OCI-LY1 (cell line): ENCODE measurements at regions not wholly inside any gene's neighbourhood (a gene's known extent, or its start where the extent isn't known, plus 50 kb on each side); places are given as distances from the start of the nearest gene placed in this dataset.

Experiments
- H2AFZ ChIP-seq: fragments of 200-600 bp; sonication (generic), shearing (Covaris generic); 2 replicates; pipeline ENCODE4 v1.6.0; 2014; ENCODE audit warnings: antibody characterized with exemption, mild to moderate bottlenecking, low read length
- H3F3A ChIP-seq: fragments of 200-600 bp; sonication (generic), shearing (Covaris generic); 2 replicates; pipeline ENCODE4 v1.6.0; 2014; ENCODE audit warnings: mild to moderate bottlenecking, antibody characterized with exemption, low read length, moderate library complexity; ENCODE audit not compliant: insufficient read depth
- H3K27ac ChIP-seq: fragments of 200-600 bp; sonication (generic); 2 replicates; pipeline ENCODE4 v1.5.1; 2014; ENCODE audit warnings: low read length, mixed run types, mild to moderate bottlenecking, low read depth; ENCODE audit not compliant: poor library complexity, severe bottlenecking
- H3K27me3 ChIP-seq: fragments of 200-600 bp; sonication (generic); 2 replicates; pipeline ENCODE4 v1.6.0; 2014; ENCODE audit warnings: antibody characterized with exemption, mild to moderate bottlenecking, low read length, moderate library complexity; ENCODE audit not compliant: insufficient read depth
- H3K36me3 ChIP-seq: fragments of 200-600 bp; sonication (generic); 2 replicates; pipeline ENCODE4 v1.6.1; 2014; ENCODE audit warnings: mild to moderate bottlenecking, antibody characterized with exemption, low read length, moderate library complexity, mixed read lengths; ENCODE audit not compliant: insufficient read depth
- H3K4me1 ChIP-seq: fragments of 200-600 bp; sonication (generic); 2 replicates; pipeline ENCODE4 v1.5.1; 2014; ENCODE audit warnings: mild to moderate bottlenecking, low read length, moderate library complexity; ENCODE audit not compliant: insufficient read depth, severe bottlenecking
- H3K4me2 ChIP-seq: fragments of 200-600 bp; sonication (generic), shearing (Covaris generic); 2 replicates; pipeline ENCODE4 v1.6.1; 2014; ENCODE audit warnings: low read length
- H3K4me3 ChIP-seq: fragments of 200-600 bp; sonication (generic); 2 replicates; pipeline ENCODE4 v1.5.1; 2014; ENCODE audit warnings: low read length, low read depth, mild to moderate bottlenecking, mixed read lengths; ENCODE audit not compliant: poor library complexity, severe bottlenecking
- H3K79me2 ChIP-seq: fragments of 200-600 bp; shearing (Covaris generic); 2 replicates; pipeline ENCODE4 v1.6.1; 2016; ENCODE audit warnings: mixed run types, low read length, mixed read lengths; ENCODE audit not compliant: insufficient read depth
- H3K9ac ChIP-seq: fragments of 200-600 bp; sonication (generic), shearing (Covaris generic); 2 replicates; pipeline ENCODE4 v1.6.1; 2014; ENCODE audit warnings: mild to moderate bottlenecking, low read length, mixed read lengths
- H3K9me2 ChIP-seq: fragments of 200-600 bp; sonication (generic), shearing (Covaris generic); 2 replicates; pipeline ENCODE4 v1.6.1; 2014; ENCODE audit warnings: low read depth, mild to moderate bottlenecking, low read length, mixed read lengths
- H3K9me3 ChIP-seq: fragments of 200-600 bp; shearing (Covaris generic); 2 replicates; pipeline ENCODE4 v1.6.1; 2014; ENCODE audit warnings: low read length, mixed read lengths
- H4K20me1 ChIP-seq: fragments of 200-600 bp; sonication (generic), shearing (Covaris generic); 2 replicates; pipeline ENCODE4 v1.6.0; 2016; ENCODE audit warnings: mild to moderate bottlenecking, low read length; ENCODE audit not compliant: insufficient read depth
- CTCF ChIP-seq: fragments of 200-600 bp; sonication (generic), shearing (Covaris generic); IDR thresholded peaks from 2 replicates; pipeline ENCODE4 v1.5.1; 2017; ENCODE audit warnings: mild to moderate bottlenecking, antibody characterized with exemption, low read length, moderate library complexity, mixed read lengths
- EZH2 ChIP-seq: fragments of 200-600 bp; sonication (generic), shearing (Covaris generic); IDR thresholded peaks from 2 replicates; pipeline ENCODE4 v1.8.0; 2017; ENCODE audit warnings: borderline replicate concordance, mixed run types, mild to moderate bottlenecking, antibody characterized with exemption, low read length, moderate library complexity, mixed read lengths

GRCh38 chr14:45810152-45810872, 557.3 kb upstream of the MIS18BP1 start:
- no peak; the same call in 1 of the 2 replicates for TF ChIP-seq CTCF
- no peak for TF ChIP-seq EZH2
- no peak overlapping the region for H3K9ac ChIP-seq
- H3F3A ChIP-seq = no peaks in the 10 kb centered on the region
- H3K4me2 ChIP-seq = no peak overlapping the region
- H3K9me2 ChIP-seq = no peaks in the 10 kb centered on the region
- H3K27ac ChIP-seq = no peak overlapping the region
- H3K4me1 ChIP-seq = no peaks in the 10 kb centered on the region
- no peak overlapping the region for H2AFZ ChIP-seq
- H3K79me2 ChIP-seq = no peaks in the 10 kb centered on the region
- H3K9me3 ChIP-seq = no peaks in the 10 kb centered on the region
- H3K4me3 ChIP-seq = no peak overlapping the region
- H3K36me3 ChIP-seq = no peaks in the 10 kb centered on the region
- H3K27me3 ChIP-seq = no peaks in the 10 kb centered on the region
- no peaks in the 10 kb centered on the region for H4K20me1 ChIP-seq

GRCh38 chr14:45807178-45807899, 554.3 kb upstream of the MIS18BP1 start:
- no peak overlapping the region for H2AFZ ChIP-seq
- no peaks in the 10 kb centered on the region for H3K36me3 ChIP-seq
- no peaks in the 10 kb centered on the region for H3K27me3 ChIP-seq
- no peak overlapping the region for H3K9ac ChIP-seq
- H3K4me1 ChIP-seq = no peaks in the 10 kb centered on the region
- TF ChIP-seq EZH2 (no peak), CTCF (no peak)
- H3K4me3 ChIP-seq = no peak overlapping the region
- H3K9me3 ChIP-seq = no peaks in the 10 kb centered on the region
- H3K9me2 ChIP-seq = no peaks in the 10 kb centered on the region
- no peak overlapping the region for H3K27ac ChIP-seq
- H3F3A ChIP-seq = no peaks in the 10 kb centered on the region
- no peaks in the 10 kb centered on the region for H3K79me2 ChIP-seq
- H4K20me1 ChIP-seq = no peaks in the 10 kb centered on the region
- H3K4me2 ChIP-seq = no peak overlapping the region

- Histone ChIP-seq H3K4me1 (no peaks in the 10 kb centered on the region), H3K36me3 (no peaks in the 10 kb centered on the region)
- no peak for TF ChIP-seq CTCF
- no peak for TF ChIP-seq EZH2
Observed at GRCh38 chr14:45799511-45799910, 546.5 kb upstream of the MIS18BP1 start.

More at GRCh38 chr14:45799511-45799910, 546.5 kb upstream of the MIS18BP1 start:
- Histone ChIP-seq H3K4me3 (no peak overlapping the region), H4K20me1 (no peaks in the 10 kb centered on the region), H3K9me2 (no peaks in the 10 kb centered on the region), H3K79me2 (no peaks in the 10 kb centered on the region), H3K9me3 (no peaks in the 10 kb centered on the region), H2AFZ (no peak overlapping the region), H3K27ac (no peak overlapping the region), H3K27me3 (no peaks in the 10 kb centered on the region), H3K9ac (no peak overlapping the region), H3F3A (no peaks in the 10 kb centered on the region), H3K4me2 (no peak overlapping the region)
